ENCODE measurements at regions not wholly inside any gene's neighbourhood (a gene's known extent, or its start where the extent isn't known, plus 50 kb on each side); places are given as distances from the start of the nearest gene placed in this dataset.

GRCh38 chr2:22500555-22500935 lies 884.4 kb upstream of the KLHL29 start:
- DNase-seq (ENCODE audit: low spot score): no peak
- intact Hi-C loops (cut with DNase I): no loop called here

DNA sequence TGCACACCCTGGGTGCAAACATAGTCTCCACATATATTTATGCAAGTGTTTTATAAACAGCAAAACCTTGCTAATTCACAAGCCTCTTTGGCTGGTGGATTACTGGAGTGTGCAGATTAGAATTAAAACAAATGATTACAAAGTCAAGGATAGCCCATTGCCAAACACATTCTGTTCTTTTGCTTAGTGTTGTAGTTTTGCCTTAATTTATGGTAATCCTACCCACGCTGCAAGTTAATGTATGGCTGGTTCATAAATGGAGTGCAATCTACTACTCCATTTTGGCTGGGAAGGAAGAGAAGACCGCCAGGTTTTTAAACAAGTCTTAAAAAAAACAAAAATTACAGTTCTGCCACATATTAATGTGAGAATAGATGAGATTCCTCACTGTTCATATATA lies 883.1 kb upstream of the KLHL29 start:
- no peak for DNase-seq (ENCODE audit: low spot score)
- intact Hi-C loops (cut with DNase I): no loop called here

DNA sequence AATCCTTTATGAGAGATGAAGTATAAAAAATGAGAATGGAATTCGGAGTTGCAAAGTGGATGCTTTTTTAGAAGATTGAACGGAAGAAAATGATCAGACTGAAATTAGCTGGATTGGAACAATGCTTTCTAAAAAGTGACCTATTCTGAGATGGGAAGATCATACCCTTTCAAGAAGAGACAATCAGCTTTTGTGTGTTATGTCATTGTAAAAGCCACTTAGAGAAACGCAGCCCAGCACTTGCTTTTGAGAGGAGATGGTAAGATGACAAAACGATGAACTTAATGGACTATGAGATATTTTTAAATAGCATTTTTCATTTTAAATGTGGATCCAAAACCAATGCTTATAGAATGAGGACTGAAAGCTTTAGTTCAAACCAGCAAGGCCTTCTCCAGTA lies 871.4 kb upstream of the KLHL29 start:
- intact Hi-C loops (cut with DNase I): no loop called here
- no peak for DNase-seq (ENCODE audit: low spot score)

DNA sequence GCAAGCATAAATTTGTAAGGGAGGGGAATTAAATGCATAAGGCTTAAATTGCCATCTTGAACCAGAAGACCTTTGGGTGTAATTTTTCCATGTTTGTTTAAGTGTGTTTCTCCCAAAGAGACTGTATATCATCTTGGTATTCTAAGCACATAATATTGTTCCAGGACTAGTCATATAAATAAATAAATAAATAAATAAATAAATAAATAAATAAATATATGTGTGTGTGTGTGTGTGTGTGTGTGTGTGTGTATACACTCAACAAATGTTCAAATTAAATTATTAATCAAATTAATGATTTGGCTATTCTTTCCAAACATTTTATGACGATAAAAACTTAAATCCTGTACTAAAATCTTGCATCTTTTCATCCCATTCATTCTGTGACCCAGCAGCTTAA lies 867.8 kb upstream of the KLHL29 start:
- intact Hi-C loops (cut with DNase I): no loop called here
- DNase-seq (ENCODE audit: low spot score): no peak

DNA sequence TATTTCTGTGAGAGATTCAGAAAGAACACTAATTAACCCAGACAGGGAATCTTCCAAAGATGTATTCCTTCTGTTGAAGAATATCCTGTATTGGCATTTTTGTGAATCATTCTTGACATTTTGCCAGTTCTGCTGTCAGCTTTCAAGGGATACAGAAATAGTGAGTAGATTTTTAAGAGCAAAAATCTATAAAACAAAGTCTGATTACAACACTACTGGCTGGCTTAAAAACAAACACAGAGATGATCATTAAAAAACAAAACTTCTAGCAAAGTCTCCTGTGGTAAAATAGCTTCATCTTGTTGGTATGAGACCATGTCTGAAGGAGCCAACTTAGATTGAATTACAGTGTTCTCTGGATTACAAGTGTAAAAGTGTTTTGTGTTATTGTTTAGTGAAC lies 866.3 kb upstream of the KLHL29 start:
- intact Hi-C loops (cut with DNase I): no loop called here
- no peak for DNase-seq (ENCODE audit: low spot score)

DNA sequence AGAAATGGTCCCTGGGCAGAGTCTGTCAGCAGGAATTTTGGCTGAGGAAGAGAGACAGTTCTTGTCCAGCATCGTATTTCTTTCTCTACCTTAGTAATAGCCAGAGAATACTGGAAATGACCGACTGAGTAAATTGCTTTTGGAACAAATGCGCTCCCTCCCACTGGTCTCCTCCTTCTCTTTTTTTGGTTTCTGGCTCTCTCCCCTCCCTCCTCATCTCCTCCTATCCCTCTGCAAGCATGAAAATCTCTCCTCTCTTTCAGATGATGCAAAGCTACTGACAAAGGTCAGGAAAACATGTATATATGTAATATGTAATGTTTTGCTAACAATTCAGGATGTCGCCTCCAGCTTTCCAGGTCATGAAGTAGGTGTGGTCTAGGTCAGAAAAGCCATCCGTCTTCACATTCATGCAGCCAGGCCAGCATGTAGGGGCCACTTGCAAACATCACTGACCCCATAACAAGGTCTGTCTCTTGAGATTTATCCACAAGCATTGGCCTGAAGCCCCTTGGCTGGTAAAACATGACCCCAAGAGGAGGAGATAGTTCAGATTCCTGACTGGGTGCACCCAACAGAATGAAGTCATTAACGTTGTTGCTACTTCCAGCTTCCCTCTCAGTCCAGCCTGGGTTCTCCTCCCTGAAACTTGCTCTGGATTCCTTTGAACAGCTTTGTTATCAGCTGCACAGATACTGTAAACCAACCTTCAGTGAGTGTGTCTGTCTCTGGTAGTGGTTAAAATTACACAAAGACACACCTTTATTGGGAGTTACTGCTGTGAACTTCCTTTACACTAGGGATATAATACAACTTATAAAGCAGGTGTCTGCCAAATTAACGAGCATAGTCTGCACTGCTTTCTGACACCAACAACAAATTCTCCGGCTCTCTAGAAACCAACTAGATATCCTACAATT lies 864.4 kb upstream of the KLHL29 start:
- intact Hi-C loops (cut with DNase I): no loop called here
- no peak for DNase-seq (ENCODE audit: low spot score)

DNA sequence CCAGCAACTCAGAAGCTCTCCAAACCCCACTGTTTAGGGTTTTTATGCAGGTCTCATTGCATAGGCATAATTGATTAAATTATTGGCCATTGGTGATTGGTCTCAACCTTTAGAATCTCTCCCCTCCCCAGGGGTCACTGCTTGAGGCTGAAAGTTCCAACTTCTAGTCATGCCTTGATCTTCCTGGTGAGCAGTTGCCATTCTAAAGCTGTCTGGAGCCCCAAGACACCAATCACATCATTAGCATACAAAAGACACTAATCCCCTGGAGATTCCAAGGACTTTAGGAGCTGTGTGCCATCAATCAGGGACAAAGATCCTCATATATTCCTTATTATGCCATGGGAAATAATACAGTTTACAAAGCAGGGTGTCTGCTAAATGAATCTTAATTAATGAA lies 863.4 kb upstream of the KLHL29 start:
- DNase-seq (ENCODE audit: low spot score): no peak
- intact Hi-C loops (cut with DNase I): no loop called here

DNA sequence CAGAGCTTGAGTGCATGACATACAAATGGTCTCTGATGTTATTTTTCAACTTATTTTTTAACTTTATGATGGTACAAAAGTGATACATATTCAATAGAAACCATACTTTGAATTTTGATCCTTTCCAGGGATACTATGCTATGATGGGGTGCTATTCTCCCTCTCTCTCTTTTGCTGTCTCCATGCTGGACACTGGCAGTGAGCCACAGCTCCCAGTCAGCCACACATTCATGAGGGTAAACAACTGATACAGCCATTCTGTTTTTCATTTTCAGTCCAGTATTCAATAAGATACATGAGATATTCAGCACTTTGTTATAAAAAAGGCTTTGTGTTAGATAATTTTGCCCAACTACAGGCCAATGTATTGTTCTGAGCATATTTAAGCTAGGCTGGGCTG lies 859.3 kb upstream of the KLHL29 start:
- no peak for DNase-seq (ENCODE audit: low spot score)
- intact Hi-C loops (cut with DNase I): no loop called here

DNA sequence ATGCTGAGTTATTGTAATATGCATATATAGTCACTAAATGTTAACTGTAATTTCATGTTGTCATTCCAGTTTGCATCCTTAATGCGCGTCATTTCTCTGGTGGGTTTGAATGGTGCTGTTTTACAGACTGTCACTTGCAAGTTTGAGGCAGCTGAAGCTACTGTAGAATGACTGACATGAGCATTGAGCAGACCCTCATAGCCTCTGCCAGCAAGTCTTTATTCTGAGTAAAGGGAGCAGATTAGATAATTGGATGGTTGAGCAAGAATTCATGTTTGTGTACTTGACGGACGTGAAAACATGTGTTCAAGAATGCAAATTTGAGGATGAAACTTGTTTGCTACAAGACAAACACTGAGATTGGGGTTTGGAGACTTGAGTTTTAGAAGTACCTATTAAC lies 854.8 kb upstream of the KLHL29 start:
- intact Hi-C loops (cut with DNase I): no loop called here
- DNase-seq (ENCODE audit: low spot score): no peak

DNA sequence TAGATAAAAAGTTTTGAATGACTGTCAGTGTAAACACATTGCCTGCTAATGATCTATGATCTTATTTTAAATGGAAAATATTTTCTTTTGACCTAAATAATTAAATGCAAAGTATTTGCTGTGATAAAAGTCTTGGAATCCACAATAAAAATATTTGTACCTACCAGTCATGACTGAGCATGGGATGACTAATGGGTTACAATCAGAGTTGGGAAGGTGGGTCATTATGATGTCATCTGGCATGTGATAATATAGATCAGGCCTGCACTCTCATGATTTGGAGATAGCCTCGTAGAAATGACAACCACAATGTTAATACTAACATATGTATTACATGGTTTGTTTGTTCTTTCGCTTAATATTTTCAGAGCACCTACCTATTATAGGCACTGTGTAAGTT lies 848.8 kb upstream of the KLHL29 start:
- intact Hi-C loops (cut with DNase I): no loop called here
- no peak for DNase-seq (ENCODE audit: low spot score)

- no peak for DNase-seq (ENCODE audit: low spot score)
- intact Hi-C loops (cut with DNase I): no loop called here
Observed at GRCh38 chr2:22554453-22554852, 830.5 kb upstream of the KLHL29 start.

- intact Hi-C loops (cut with DNase I): no loop called here
- no peak for DNase-seq (ENCODE audit: low spot score)
Observed at GRCh38 chr2:22557406-22557805, 827.6 kb upstream of the KLHL29 start.

DNA sequence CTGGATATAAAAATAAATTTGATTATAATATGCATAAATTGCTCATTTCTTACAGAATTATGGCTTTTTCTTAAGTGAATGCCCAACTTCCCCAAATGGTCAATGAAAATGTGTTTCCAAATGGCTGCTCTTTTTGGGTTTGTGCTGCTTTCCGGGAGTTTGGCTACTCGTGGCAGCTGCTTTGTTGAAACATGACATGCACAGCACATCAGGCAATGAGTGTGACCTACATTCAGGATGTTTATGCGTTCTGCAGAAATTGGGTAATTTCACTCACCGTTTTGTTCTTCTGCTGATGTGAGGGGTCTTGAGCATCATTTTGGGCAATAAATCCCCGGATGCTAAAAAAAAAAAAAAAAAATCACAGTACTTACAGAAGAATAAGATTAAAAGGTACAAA lies 825.0 kb upstream of the KLHL29 start:
- intact Hi-C loops (cut with DNase I): no loop called here

GRCh38 chr2:22579341-22579740 lies 805.6 kb upstream of the KLHL29 start:
- intact Hi-C loops (cut with DNase I): no loop called here
- no peak for DNase-seq (ENCODE audit: low spot score)

More for the DNA sequence above, 825.0 kb upstream of the KLHL29 start:
- no peak for DNase-seq (ENCODE audit: low spot score)

GRCh38 chr2:22582107-22582506 lies 802.9 kb upstream of the KLHL29 start:
- no peak for DNase-seq (ENCODE audit: low spot score)
- intact Hi-C loops (cut with DNase I): no loop called here

GRCh38 chr2:22596306-22596705 lies 788.7 kb upstream of the KLHL29 start:
- DNase-seq (ENCODE audit: low spot score): no peak
- intact Hi-C loops (cut with DNase I): no loop called here

DNA sequence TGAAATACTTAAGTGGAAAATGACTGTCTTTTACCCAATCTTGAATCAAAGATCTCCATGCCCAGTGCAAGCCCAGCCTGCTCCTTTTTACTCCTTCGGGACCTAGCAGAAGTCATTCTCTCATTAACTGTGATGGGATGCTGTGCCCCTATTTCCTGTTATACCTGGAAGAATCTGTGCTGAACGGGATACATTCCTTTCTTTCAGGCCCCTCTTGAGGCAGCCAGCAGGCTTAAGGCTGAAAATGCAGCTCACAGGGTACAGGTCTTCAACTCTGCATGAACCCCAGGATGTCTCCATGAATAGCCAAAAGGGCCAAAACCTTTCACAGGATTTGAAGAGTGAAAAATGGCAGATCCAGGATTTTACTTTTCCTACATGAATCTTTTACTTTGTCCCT lies 784.8 kb upstream of the KLHL29 start:
- DNase-seq (ENCODE audit: low spot score): no peak
- intact Hi-C loops (cut with DNase I): no loop called here

DNA sequence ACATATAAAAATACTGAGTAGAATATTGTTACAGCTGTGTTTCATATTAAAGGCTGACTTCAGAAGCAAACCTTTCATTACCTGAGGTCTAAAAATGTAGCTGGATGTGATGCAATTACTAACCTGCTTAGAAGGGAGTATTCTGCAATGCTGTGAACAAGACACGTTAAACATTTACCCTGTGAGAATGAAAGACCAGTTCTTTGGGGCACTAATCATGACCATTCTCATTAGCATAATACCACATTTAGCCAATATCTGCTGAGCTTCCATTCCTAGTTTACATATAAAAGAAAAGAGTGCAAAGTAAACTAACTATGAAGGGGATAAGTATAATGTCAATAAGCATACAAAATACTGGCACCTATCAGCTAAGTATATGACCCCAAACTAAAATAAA lies 784.0 kb upstream of the KLHL29 start:
- no peak for DNase-seq (ENCODE audit: low spot score)
- intact Hi-C loops (cut with DNase I): no loop called here

- DNase-seq (ENCODE audit: low spot score): no peak
- intact Hi-C loops (cut with DNase I): no loop called here
Observed at GRCh38 chr2:22604136-22604535, 780.8 kb upstream of the KLHL29 start.

DNA sequence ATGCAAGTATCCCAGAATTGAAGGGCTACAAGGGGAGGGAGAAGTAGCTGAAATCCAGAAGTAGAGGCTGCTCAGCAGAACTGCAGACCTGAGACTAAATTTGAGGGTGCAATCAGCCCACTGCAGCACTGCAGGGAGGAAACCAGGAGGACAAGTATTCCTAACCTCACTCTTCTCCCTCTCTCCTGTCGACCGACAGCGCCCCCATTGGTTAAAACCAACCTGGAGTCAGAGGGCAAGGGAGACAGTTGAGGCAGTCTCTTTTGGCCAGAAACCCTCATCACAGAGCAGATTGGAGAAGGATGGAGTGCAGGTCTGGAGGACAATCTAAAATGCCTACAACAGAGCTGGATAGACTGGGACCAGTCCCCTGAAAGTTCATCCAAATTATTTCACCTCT lies 768.9 kb upstream of the KLHL29 start:
- no peak for DNase-seq (ENCODE audit: low spot score)
- intact Hi-C loops (cut with DNase I): no loop called here

- intact Hi-C loops (cut with DNase I): no loop called here
- no peak for DNase-seq (ENCODE audit: low spot score)
Observed at GRCh38 chr2:22623620-22624019, 761.4 kb upstream of the KLHL29 start.

DNA sequence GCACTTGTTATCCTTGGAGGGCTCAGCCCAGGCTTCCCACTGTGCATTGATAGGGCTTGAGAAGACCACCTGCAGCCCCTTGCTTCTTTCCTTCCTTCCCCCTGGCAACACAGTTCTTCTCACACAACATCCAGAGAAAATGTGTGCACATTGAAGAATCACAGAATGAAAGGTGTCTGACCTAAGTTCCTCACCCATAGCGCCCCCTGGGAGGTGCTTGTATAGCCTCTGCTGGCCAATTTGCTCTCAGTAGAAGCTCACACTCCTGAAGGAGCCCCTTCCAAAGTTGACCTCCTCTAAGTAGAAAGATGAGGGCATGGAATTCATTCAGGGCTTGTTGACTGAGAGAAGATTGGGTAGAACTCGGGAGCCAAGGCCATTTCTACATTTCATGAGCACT lies 758.4 kb upstream of the KLHL29 start:
- DNase-seq (ENCODE audit: low spot score): no peak
- intact Hi-C loops (cut with DNase I): no loop called here
